Smooth muscle cell (in vitro differentiated cells): ENCODE measurements at regions not wholly inside any gene's neighbourhood (a gene's known extent, or its start where the extent isn't known, plus 50 kb on each side); places are given as distances from the start of the nearest gene placed in this dataset.

Source experiments
- DNase-seq: peaks from one replicate; lab custom pipeline; 2025; ENCODE audit not compliant: unreplicated experiment; lab: John Stamatoyannopoulos, UW
- H2AFZ ChIP-seq: fragments of 200-600 bp; sonication (generic); 2 replicates; pipeline ENCODE4 v1.6.0; 2016; ENCODE audit warnings: antibody characterized with exemption, low read depth, mild to moderate bottlenecking
- H3F3A ChIP-seq: fragments of 200-600 bp; sonication (generic); 2 replicates; pipeline ENCODE4 v1.6.0; 2017; ENCODE audit warnings: antibody characterized with exemption, low read depth
- H3K27ac ChIP-seq: fragments of 200-600 bp; sonication (generic); 2 replicates; pipeline ENCODE4 v1.5.1; 2016; ENCODE audit warnings: low read depth, mild to moderate bottlenecking
- H3K27me3 ChIP-seq: fragments of 200-600 bp; sonication (generic); 2 replicates; pipeline ENCODE4 v1.6.1; 2016; ENCODE audit warnings: low read depth, mild to moderate bottlenecking
- H3K36me3 ChIP-seq: fragments of 200-600 bp; sonication (generic); 2 replicates; pipeline ENCODE4 v1.5.1; 2016; ENCODE audit warnings: low read depth
- H3K4me1 ChIP-seq: fragments of 200-600 bp; sonication (generic); 2 replicates; pipeline ENCODE4 v1.5.1; 2016; ENCODE audit warnings: low read depth
- H3K4me2 ChIP-seq: fragments of 200-600 bp; sonication (generic); 2 replicates; pipeline ENCODE4 v1.6.0; 2016; ENCODE audit warnings: mild to moderate bottlenecking
- H3K4me3 ChIP-seq: fragments of 200-600 bp; sonication (generic); 2 replicates; pipeline ENCODE4 v1.5.1; 2016; ENCODE audit warnings: mild to moderate bottlenecking
- H3K79me2 ChIP-seq: fragments of 200-600 bp; sonication (generic); 2 replicates; pipeline ENCODE4 v1.6.0; 2016; ENCODE audit warnings: low read depth, mild to moderate bottlenecking
- H3K9ac ChIP-seq: fragments of 200-600 bp; sonication (generic); 2 replicates; pipeline ENCODE4 v1.6.0; 2016; ENCODE audit warnings: low read depth
- H3K9me3 ChIP-seq: fragments of 200-600 bp; sonication (generic); replicated peaks from 2 replicates; pipeline ENCODE4 v1.5.1; 2016; ENCODE audit warnings: low read depth
- H4K20me1 ChIP-seq: fragments of 200-600 bp; sonication (generic); 2 replicates; pipeline ENCODE4 v1.6.0; 2016; ENCODE audit warnings: low read depth
- WGBS: methylation state at CpG from one replicate; pipeline ENCODE4 v1.1.7; 2016; ENCODE audit warnings: low lambda C conversion rate; 5-methylcytosine and 5-hydroxymethylcytosine counted together
- TF ChIP-seq, protein P1 (sequence below): fragments of 200-600 bp; sonication (generic); IDR thresholded peaks from 2 replicates; pipeline ENCODE4 v1.5.1; 2017; ENCODE audit warnings: borderline replicate concordance, mild to moderate bottlenecking, antibody characterized with exemption; ENCODE audit not compliant: insufficient read depth, poor library complexity, severe bottlenecking

DNA sequence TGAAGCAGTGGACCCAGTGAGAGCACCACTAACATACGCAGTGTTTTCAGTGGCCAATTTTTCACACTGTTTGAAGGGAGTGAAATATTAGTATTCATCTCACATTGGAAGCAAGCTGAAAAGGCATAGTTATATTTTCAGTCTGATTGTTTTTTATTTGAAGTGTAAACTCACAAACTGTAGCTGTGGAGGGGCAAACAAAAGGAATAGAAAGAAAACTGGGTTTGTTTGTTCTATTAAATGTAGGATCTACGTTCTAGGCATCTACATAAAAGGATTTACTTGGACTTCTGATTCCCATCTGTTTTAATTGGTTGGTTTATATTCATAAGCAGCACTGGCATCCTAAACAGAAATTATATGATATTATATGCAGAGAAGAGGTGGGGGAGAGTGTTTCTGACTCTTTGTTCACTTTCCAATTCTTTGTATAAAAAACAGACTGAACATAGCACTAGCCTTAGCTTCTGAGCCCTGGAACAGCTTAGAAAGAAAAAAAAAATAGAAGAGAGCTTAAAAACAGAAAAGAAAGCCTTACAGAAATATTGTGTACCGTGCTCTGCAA, 447.8 kb upstream of the KCND2 start:
- H3K4me2 ChIP-seq: no peak overlapping the region
- H3K36me3 ChIP-seq: no peaks in the 10 kb centered on the region
- TF ChIP-seq, protein P1, sequence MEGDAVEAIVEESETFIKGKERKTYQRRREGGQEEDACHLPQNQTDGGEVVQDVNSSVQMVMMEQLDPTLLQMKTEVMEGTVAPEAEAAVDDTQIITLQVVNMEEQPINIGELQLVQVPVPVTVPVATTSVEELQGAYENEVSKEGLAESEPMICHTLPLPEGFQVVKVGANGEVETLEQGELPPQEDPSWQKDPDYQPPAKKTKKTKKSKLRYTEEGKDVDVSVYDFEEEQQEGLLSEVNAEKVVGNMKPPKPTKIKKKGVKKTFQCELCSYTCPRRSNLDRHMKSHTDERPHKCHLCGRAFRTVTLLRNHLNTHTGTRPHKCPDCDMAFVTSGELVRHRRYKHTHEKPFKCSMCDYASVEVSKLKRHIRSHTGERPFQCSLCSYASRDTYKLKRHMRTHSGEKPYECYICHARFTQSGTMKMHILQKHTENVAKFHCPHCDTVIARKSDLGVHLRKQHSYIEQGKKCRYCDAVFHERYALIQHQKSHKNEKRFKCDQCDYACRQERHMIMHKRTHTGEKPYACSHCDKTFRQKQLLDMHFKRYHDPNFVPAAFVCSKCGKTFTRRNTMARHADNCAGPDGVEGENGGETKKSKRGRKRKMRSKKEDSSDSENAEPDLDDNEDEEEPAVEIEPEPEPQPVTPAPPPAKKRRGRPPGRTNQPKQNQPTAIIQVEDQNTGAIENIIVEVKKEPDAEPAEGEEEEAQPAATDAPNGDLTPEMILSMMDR: no peak
- no peaks in the 10 kb centered on the region for H3K9me3 ChIP-seq
- no peak overlapping the region for H3K4me3 ChIP-seq
- H4K20me1 ChIP-seq: no peaks in the 10 kb centered on the region
- H3F3A ChIP-seq: no peaks in the 10 kb centered on the region
- H3K27ac ChIP-seq: no peak overlapping the region
- no peak overlapping the region for H3K9ac ChIP-seq
- H3K4me1 ChIP-seq: no peaks in the 10 kb centered on the region
- DNase-seq: no peak
- H3K79me2 ChIP-seq: no peaks in the 10 kb centered on the region
- H2AFZ ChIP-seq: no peak overlapping the region
- no peaks in the 10 kb centered on the region for H3K27me3 ChIP-seq
- WGBS: 93% methylated on average over 3 of the region's 3 CpGs

- no peak overlapping the region for H3K27ac ChIP-seq
- H3F3A ChIP-seq: no peaks in the 10 kb centered on the region
- no peaks in the 10 kb centered on the region for H3K4me1 ChIP-seq
- DNase-seq: no peak
- no peaks in the 10 kb centered on the region for H3K9me3 ChIP-seq
- no peak overlapping the region for H2AFZ ChIP-seq
- no peaks in the 10 kb centered on the region for H3K79me2 ChIP-seq
- no peaks in the 10 kb centered on the region for H3K36me3 ChIP-seq
- no peak overlapping the region for H3K4me2 ChIP-seq
- WGBS: 100% methylated on average over 1 of the region's 1 CpG
- TF ChIP-seq, protein P1: no peak
- H3K4me3 ChIP-seq: no peak overlapping the region
- H3K9ac ChIP-seq: no peak overlapping the region
- no peaks in the 10 kb centered on the region for H3K27me3 ChIP-seq
- no peaks in the 10 kb centered on the region for H4K20me1 ChIP-seq
Measured at GRCh38 chr7:119826547-119826946, 446.4 kb upstream of the KCND2 start.

DNA sequence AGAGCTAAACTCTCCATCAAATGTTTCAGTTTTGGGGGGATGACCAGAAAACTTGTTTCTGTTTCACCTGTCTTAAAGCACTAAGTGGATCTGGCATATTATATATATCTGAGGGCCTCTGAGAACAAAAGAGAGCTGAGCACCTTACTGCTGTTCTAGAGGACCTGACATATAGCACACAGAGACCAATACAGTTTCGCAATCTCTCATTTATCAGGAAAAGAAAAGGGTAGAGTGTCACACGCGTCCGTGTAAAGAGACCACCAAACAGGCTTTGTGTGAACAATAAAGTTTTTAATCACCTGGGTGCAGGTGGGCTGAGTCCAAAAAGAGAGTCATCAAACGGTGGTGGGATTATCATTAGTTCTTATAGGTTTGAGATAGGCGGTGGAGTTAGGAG, 434.5 kb upstream of the KCND2 start:
- no peaks in the 10 kb centered on the region for H3K27me3 ChIP-seq
- H3K9ac ChIP-seq: no peak overlapping the region
- no peak overlapping the region for H3K4me3 ChIP-seq
- H2AFZ ChIP-seq: no peak overlapping the region
- DNase-seq: no peak
- H3F3A ChIP-seq: no peaks in the 10 kb centered on the region
- H3K36me3 ChIP-seq: no peaks in the 10 kb centered on the region
- 98% methylated on average over 6 of the region's 6 CpGs for WGBS
- H3K4me1 ChIP-seq: no peaks in the 10 kb centered on the region
- no peak overlapping the region for H3K4me2 ChIP-seq
- no peaks in the 10 kb centered on the region for H3K9me3 ChIP-seq
- TF ChIP-seq, protein P1: no peak
- no peaks in the 10 kb centered on the region for H3K79me2 ChIP-seq
- no peak overlapping the region for H3K27ac ChIP-seq
- no peaks in the 10 kb centered on the region for H4K20me1 ChIP-seq

- DNase-seq: no peak
- no peaks in the 10 kb centered on the region for H3F3A ChIP-seq
- 56% methylated on average over 1 of the region's 1 CpG for WGBS
- no peaks in the 10 kb centered on the region for H3K4me1 ChIP-seq
- TF ChIP-seq, protein P1: no peak
- H3K4me2 ChIP-seq: no peak overlapping the region
- no peaks in the 10 kb centered on the region for H4K20me1 ChIP-seq
- no peaks in the 10 kb centered on the region for H3K27me3 ChIP-seq
- no peaks in the 10 kb centered on the region for H3K36me3 ChIP-seq
- no peak overlapping the region for H3K9ac ChIP-seq
- H2AFZ ChIP-seq: no peak overlapping the region
- H3K79me2 ChIP-seq: no peaks in the 10 kb centered on the region
- no peak overlapping the region for H3K27ac ChIP-seq
- no peak overlapping the region for H3K4me3 ChIP-seq
- no peaks in the 10 kb centered on the region for H3K9me3 ChIP-seq
Measured at GRCh38 chr7:119842337-119842736, 430.6 kb upstream of the KCND2 start.
